OCI-LY7 (cell line): ENCODE measurements at regions not wholly inside any gene's neighbourhood (a gene's known extent, or its start where the extent isn't known, plus 50 kb on each side); places are given as distances from the start of the nearest gene placed in this dataset.

Experiments used
- BruUV-seq: library from RNA; stranded (reverse); fragments of 400-500 nt; replicated peaks from 2 replicates; lab custom pipeline; 2021; lab: Mats Ljungman, UMichigan
- CTCF ChIA-PET: fragments of 300-600 bp; sonication (Branson Sonifier 250); formaldehyde crosslinking; loops from one replicate; lab custom pipeline; 2022; ENCODE audit warnings: antibody characterized with exemption; ENCODE audit not compliant: unreplicated experiment; lab: Charles Lee
- POLR2A ChIA-PET: fragments of 300-600 bp; sonication (Branson Sonifier 250); formaldehyde crosslinking; loops from one replicate; lab custom pipeline; 2022; ENCODE audit warnings: antibody characterized with exemption; lab: Charles Lee
- DNase-seq: peaks from one replicate; pipeline ENCODE4 v3.0.0-alpha.2; 2015; ENCODE audit warnings: low spot score
- H2AFZ ChIP-seq: fragments of 200-600 bp; sonication (generic), shearing (Covaris generic); 2 replicates; pipeline ENCODE4 v1.6.1; 2014; ENCODE audit warnings: mild to moderate bottlenecking, antibody characterized with exemption, low read length, moderate library complexity
- H3K27ac ChIP-seq: fragments of 200-600 bp; sonication (generic); 2 replicates; pipeline ENCODE4 v1.5.1; 2014; ENCODE audit warnings: mixed run types, low read depth, mild to moderate bottlenecking, moderate library complexity, low read length, inconsistent platforms; ENCODE audit not compliant: poor library complexity, severe bottlenecking
- H3K36me3 ChIP-seq: fragments of 200-600 bp; sonication (generic); 2 replicates; pipeline ENCODE4 v1.6.1; 2014; ENCODE audit warnings: mild to moderate bottlenecking, antibody characterized with exemption, low read length, moderate library complexity, mixed read lengths; ENCODE audit not compliant: insufficient read depth
- H3K4me1 ChIP-seq: fragments of 200-600 bp; sonication (generic); 2 replicates; pipeline ENCODE4 v1.5.1; 2014; ENCODE audit warnings: mild to moderate bottlenecking, low read length; ENCODE audit not compliant: insufficient read depth, poor library complexity, severe bottlenecking
- H3K4me2 ChIP-seq: fragments of 200-600 bp; sonication (generic); 2 replicates; pipeline ENCODE4 v1.6.1; 2014; ENCODE audit warnings: mild to moderate bottlenecking, low read length
- H3K4me3 ChIP-seq: fragments of 200-600 bp; sonication (generic); 2 replicates; pipeline ENCODE4 v1.5.1; 2014; ENCODE audit warnings: mild to moderate bottlenecking, low read depth, low read length; ENCODE audit not compliant: poor library complexity, severe bottlenecking
- H3K79me2 ChIP-seq: fragments of 200-600 bp; sonication (generic); 2 replicates; pipeline ENCODE4 v1.6.1; 2016; ENCODE audit warnings: low read depth, mild to moderate bottlenecking, low read length, moderate library complexity, mixed read lengths; ENCODE audit not compliant: insufficient read depth
- H3K9me2 ChIP-seq: fragments of 200-600 bp; sonication (generic); 2 replicates; pipeline ENCODE4 v1.6.1; 2016; ENCODE audit warnings: mild to moderate bottlenecking, low read length, mixed read lengths; ENCODE audit not compliant: insufficient read depth
- H3K9me3 ChIP-seq: fragments of 200-600 bp; sonication (generic); 2 replicates; pipeline ENCODE4 v1.6.1; 2014; ENCODE audit warnings: mild to moderate bottlenecking, mixed run types, low read length, mixed read lengths
- H4K20me1 ChIP-seq: fragments of 200-600 bp; sonication (generic); 2 replicates; pipeline ENCODE4 v1.6.1; 2014; ENCODE audit warnings: mild to moderate bottlenecking, antibody characterized with exemption, low read length, moderate library complexity, mixed read lengths; ENCODE audit not compliant: insufficient read depth
- EZH2phosphoT487 ChIP-seq: fragments of 200-600 bp; sonication (generic); IDR thresholded peaks from 2 replicates; pipeline ENCODE4 v1.6.1; 2018; ENCODE audit warnings: low read depth, borderline replicate concordance, mild to moderate bottlenecking, mixed run types, antibody characterized with exemption, low read length, moderate library complexity, mixed read lengths
- intact Hi-C: fragments of 100-400 bp; cut with micrococcal nuclease; formaldehyde crosslinking; loops from one replicate; pipeline ENCODE4 v1.10.0; 2022; ENCODE audit not compliant: unreplicated experiment
- TF ChIP-seq, protein P1 (sequence below): fragments of 200-600 bp; sonication (generic); conservative IDR thresholded peaks from 2 replicates; pipeline ENCODE4 v1.5.1; 2014; ENCODE audit warnings: mild to moderate bottlenecking, antibody characterized with exemption, low read length, moderate library complexity, mixed read lengths

DNA sequence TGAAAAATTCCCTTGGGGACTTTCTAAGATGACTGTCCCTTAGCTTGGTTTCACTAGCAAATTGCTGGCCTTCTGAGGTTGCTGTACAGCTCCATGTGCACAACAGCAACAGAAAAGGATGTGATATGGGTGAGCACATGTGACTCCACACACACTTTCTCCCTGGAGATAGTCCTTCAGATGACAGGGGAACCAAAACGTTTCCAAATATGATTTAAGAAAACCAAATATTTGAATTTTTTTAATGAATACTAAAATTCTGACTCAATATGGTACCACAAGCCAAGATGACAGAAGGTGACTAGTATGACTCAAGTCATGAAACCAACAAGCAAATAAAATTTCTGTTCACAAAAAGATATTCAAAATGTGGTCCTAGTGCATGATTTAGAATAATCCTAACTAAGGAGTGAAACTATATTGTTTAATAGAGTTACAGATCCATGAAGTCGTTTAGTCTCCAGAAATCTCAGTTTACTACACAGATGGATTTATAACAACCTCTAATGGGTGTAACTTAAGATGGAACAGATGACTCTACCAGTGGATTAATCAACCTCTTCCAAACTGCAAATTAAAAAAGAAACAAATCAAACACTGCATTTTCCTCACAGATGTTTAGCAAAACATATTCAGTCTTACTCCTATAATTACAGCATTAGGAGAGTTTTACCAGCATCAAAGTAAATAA lies 144.8 kb upstream of the PIK3R1 start:
- CTCF ChIA-PET = no interaction called here
- no peaks in the 10 kb centered on the region for H3K4me1 ChIP-seq
- BruUV-seq = no TSS peak
- POLR2A ChIA-PET = interaction anchor here (0.6 kb wide), 1 partner anchor 57 kb away, joined by 3 read pairs; no protein-coding TSS in a partner anchor
- H3K4me2 ChIP-seq = no peak overlapping the region
- TF ChIP-seq, protein P1, sequence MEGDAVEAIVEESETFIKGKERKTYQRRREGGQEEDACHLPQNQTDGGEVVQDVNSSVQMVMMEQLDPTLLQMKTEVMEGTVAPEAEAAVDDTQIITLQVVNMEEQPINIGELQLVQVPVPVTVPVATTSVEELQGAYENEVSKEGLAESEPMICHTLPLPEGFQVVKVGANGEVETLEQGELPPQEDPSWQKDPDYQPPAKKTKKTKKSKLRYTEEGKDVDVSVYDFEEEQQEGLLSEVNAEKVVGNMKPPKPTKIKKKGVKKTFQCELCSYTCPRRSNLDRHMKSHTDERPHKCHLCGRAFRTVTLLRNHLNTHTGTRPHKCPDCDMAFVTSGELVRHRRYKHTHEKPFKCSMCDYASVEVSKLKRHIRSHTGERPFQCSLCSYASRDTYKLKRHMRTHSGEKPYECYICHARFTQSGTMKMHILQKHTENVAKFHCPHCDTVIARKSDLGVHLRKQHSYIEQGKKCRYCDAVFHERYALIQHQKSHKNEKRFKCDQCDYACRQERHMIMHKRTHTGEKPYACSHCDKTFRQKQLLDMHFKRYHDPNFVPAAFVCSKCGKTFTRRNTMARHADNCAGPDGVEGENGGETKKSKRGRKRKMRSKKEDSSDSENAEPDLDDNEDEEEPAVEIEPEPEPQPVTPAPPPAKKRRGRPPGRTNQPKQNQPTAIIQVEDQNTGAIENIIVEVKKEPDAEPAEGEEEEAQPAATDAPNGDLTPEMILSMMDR = no peak
- no peak for TF ChIP-seq EZH2phosphoT487
- H2AFZ ChIP-seq = no peak overlapping the region
- no peaks in the 10 kb centered on the region for H3K9me2 ChIP-seq
- no peak overlapping the region for H3K27ac ChIP-seq
- DNase-seq = no peak
- H4K20me1 ChIP-seq = no peaks in the 10 kb centered on the region
- intact Hi-C loops = no loop called here
- no peaks in the 10 kb centered on the region for H3K79me2 ChIP-seq
- H3K4me3 ChIP-seq = no peak overlapping the region
- H3K36me3 ChIP-seq = no peaks in the 10 kb centered on the region
- no peaks in the 10 kb centered on the region for H3K9me3 ChIP-seq

DNA sequence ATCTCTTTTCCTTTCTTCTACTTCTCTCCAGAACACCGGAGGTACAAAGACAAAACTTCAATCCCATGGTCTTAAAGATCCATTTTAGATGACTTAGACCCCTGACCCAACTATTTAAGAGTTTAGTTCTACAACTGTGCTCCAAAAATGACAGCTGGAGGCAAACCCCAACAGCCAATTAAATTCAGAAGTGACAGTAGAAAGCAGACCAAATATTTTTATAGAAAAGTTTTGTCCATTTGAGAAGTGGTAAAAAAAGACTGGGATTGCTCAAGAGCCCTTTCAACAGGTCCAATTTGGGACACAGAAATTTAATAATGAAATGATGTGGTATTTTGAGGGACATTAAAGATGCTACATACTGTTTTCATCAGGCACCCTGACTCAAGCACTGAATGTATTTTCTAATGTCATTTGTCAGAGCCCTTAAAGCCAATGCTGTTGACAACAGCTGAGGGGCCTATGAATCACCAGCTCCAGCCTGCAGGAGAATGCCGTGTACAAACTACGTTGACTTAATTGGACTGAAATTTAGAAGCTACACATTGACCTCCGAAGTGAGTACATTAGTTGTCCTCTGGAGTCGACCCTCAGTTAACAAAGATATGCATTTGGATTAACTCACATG lies 147.5 kb upstream of the PIK3R1 start:
- intact Hi-C loops = no loop called here
- Histone ChIP-seq H3K36me3 (no peaks in the 10 kb centered on the region), H3K4me3 (no peak overlapping the region), H2AFZ (no peak overlapping the region), H3K79me2 (no peaks in the 10 kb centered on the region), H3K4me2 (no peak overlapping the region), H3K27ac (no peak overlapping the region), H3K9me2 (no peaks in the 10 kb centered on the region), H3K9me3 (no peaks in the 10 kb centered on the region), H4K20me1 (no peaks in the 10 kb centered on the region), H3K4me1 (no peaks in the 10 kb centered on the region)
- no peak for TF ChIP-seq EZH2phosphoT487
- TF ChIP-seq, protein P1 = no peak
- POLR2A ChIA-PET = interaction anchor here (0.6 kb wide), 1 partner anchor 1030 kb away, joined by 3 read pairs; no protein-coding TSS in a partner anchor
- CTCF ChIA-PET = no interaction called here
- DNase-seq = no peak
- no TSS peak for BruUV-seq

GRCh38 chr5:68067291-68067690 lies 148.3 kb upstream of the PIK3R1 start:
- Histone ChIP-seq H3K79me2 (no peaks in the 10 kb centered on the region), H3K9me2 (no peaks in the 10 kb centered on the region), H3K36me3 (no peaks in the 10 kb centered on the region), H3K4me2 (no peak overlapping the region), H3K4me1 (no peaks in the 10 kb centered on the region), H3K27ac (no peak overlapping the region), H2AFZ (no peak overlapping the region), H3K4me3 (no peak overlapping the region), H4K20me1 (no peaks in the 10 kb centered on the region), H3K9me3 (no peaks in the 10 kb centered on the region)
- CTCF ChIA-PET = no interaction called here
- POLR2A ChIA-PET = no interaction called here
- no TSS peak for BruUV-seq
- intact Hi-C loops = no loop called here
- no peak for DNase-seq
- no peak for TF ChIP-seq EZH2phosphoT487
- TF ChIP-seq, protein P1 = no peak
